DMS53 (cell line): ENCODE measurements at regions not wholly inside any gene's neighbourhood (a gene's known extent, or its start where the extent isn't known, plus 50 kb on each side); places are given as distances from the start of the nearest gene placed in this dataset.

Source experiments
- DNase-seq: peaks from one replicate; lab custom pipeline; 2025; lab: John Stamatoyannopoulos, UW

GRCh38 chr4:160091631-160092030, 988.8 kb downstream of the RAPGEF2 start:
- no peak for DNase-seq

GRCh38 chr4:160100316-160100715, 997.4 kb downstream of the RAPGEF2 start:
- no peak for DNase-seq

GRCh38 chr4:160110891-160111290, 1008.0 kb downstream of the RAPGEF2 start:
- DNase-seq, result no peak

GRCh38 chr4:160117686-160118085, 1014.8 kb downstream of the RAPGEF2 start:
- DNase-seq, result no peak

- peak; percentile 70 for DNase-seq
Measured at GRCh38 chr4:160125576-160126287, 1022.9 kb downstream of the RAPGEF2 start.

GRCh38 chr4:160127211-160127610, 1024.3 kb downstream of the RAPGEF2 start:
- DNase-seq, result no peak

GRCh38 chr4:160129439-160129838, 1026.6 kb downstream of the RAPGEF2 start:
- DNase-seq, result peak; percentile 55

GRCh38 chr4:160136021-160136420, 1033.1 kb downstream of the RAPGEF2 start:
- peak; percentile 67 for DNase-seq

GRCh38 chr4:160141206-160141605, 1038.3 kb downstream of the RAPGEF2 start:
- DNase-seq, result no peak

- DNase-seq, result no peak
Measured at GRCh38 chr4:160142579-160142978, 1039.7 kb downstream of the RAPGEF2 start.

- no peak for DNase-seq
Measured at GRCh38 chr4:160143574-160143973, 1040.7 kb downstream of the RAPGEF2 start.

- no peak for DNase-seq
Measured at GRCh38 chr4:160159457-160159856, 1056.6 kb downstream of the RAPGEF2 start.

GRCh38 chr4:160161026-160161425, 1058.1 kb downstream of the RAPGEF2 start:
- no peak for DNase-seq

GRCh38 chr4:160175064-160175643, 1072.3 kb downstream of the RAPGEF2 start:
- peak; percentile 44 for DNase-seq

GRCh38 chr4:160180211-160180610, 1077.3 kb downstream of the RAPGEF2 start:
- no peak for DNase-seq

GRCh38 chr4:160182727-160183126, 1079.8 kb downstream of the RAPGEF2 start:
- no peak for DNase-seq

- no peak for DNase-seq
Measured at GRCh38 chr4:160184884-160185283, 1082.0 kb downstream of the RAPGEF2 start.

- DNase-seq, result no peak
Measured at GRCh38 chr4:160193787-160194186, 1090.9 kb downstream of the RAPGEF2 start.

- no peak for DNase-seq
Measured at GRCh38 chr4:160194716-160195115, 1091.8 kb downstream of the RAPGEF2 start.

GRCh38 chr4:160202802-160203201, 1099.9 kb downstream of the RAPGEF2 start:
- DNase-seq, result peak; percentile 46

GRCh38 chr4:160212078-160212477, 1109.2 kb downstream of the RAPGEF2 start:
- no peak for DNase-seq

- DNase-seq, result no peak
Measured at GRCh38 chr4:160213366-160213765, 1110.5 kb downstream of the RAPGEF2 start.

- DNase-seq, result no peak
Measured at GRCh38 chr4:160217352-160217751, 1114.5 kb downstream of the RAPGEF2 start.

- no peak for DNase-seq
Measured at GRCh38 chr4:160224049-160224448, 1121.2 kb downstream of the RAPGEF2 start.
